ENCODE measurements at regions not wholly inside any gene's neighbourhood (a gene's known extent, or its start where the extent isn't known, plus 50 kb on each side); places are given as distances from the start of the nearest gene placed in this dataset.

GRCh38 chr18:2293109-2293839 is 278.0 kb downstream of the METTL4 start:
- no peaks in the 10 kb centered on the region for H3K36me3 Mint-ChIP-seq (ENCODE audit: insufficient read depth, unreplicated experiment)
- Histone ChIP-seq H3K4me3 (ENCODE audit: low read depth, low read length) (no peak overlapping the region), H3K36me3 (ENCODE audit: control insufficient read depth, insufficient read depth, low read length) (no peaks in the 10 kb centered on the region), H3K4me1 (no peaks in the 10 kb centered on the region), H3K27me3 (replicated peaks; ENCODE audit: control insufficient read depth, insufficient read depth, low read length) (no peaks in the 10 kb centered on the region), H3K9me3 (no peaks in the 10 kb centered on the region)
- no peak for TF ChIP-seq CTCF (IDR thresholded peaks at IDR 0.05; ENCODE audit: insufficient read depth in 1 of 2, low read depth in 1 of 2, low read length in 1 of 2, severe bottlenecking in 1 of 2, unreplicated experiment in 1 of 2)
- H3K27ac Mint-ChIP-seq (ENCODE audit: unreplicated experiment): no peak overlapping the region
- no peak overlapping the region for H3K4me3 Mint-ChIP-seq (ENCODE audit: unreplicated experiment)
- peak in 1 of 2 experiments; percentile 13 for DNase-seq
- ChIA-PET POLR2A (no interaction called here), CTCF (no interaction called here)
- peaks cover 7% of the 10 kb centered on the region for H3K9me3 Mint-ChIP-seq (ENCODE audit: unreplicated experiment)
- no TSS peak for BruUV-seq (replicated peaks)
- no peaks in the 10 kb centered on the region for H3K27me3 Mint-ChIP-seq (ENCODE audit: insufficient read depth, unreplicated experiment)
- no peaks in the 10 kb centered on the region for H3K4me1 Mint-ChIP-seq (ENCODE audit: low read depth, unreplicated experiment)
- intact Hi-C loops (cut with micrococcal nuclease; ENCODE audit: unreplicated experiment): no loop called here

DNA sequence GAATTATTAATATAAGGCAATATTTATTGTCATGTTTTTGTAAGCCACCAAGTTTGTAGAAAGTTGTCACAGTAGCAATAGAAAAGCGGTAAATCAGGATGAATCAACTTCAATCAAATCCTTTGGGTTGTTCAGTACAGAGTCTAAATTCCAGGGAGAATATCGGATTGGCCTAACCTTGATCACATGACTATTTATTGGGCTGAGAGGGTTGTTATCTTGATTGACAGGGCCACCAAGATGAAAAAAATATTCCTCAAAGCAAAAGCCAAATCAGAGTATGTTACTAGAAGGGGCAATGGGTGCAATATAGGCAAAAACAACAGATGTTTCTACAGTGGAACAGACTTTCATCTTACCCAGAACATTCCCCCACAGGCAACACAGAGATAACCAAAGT is 270.0 kb downstream of the METTL4 start:
- POLR2A ChIA-PET: no interaction called here
- intact Hi-C loops (cut with micrococcal nuclease; ENCODE audit: unreplicated experiment): loop anchor here (10.0 kb wide), 2 partner anchors 197 to 223 kb away; no protein-coding TSS in a partner anchor
- no peaks in the 10 kb centered on the region for H3K27me3 Mint-ChIP-seq (ENCODE audit: insufficient read depth, unreplicated experiment)
- Histone ChIP-seq H3K36me3 (ENCODE audit: control insufficient read depth, insufficient read depth, low read length) (no peaks in the 10 kb centered on the region), H3K27me3 (replicated peaks; ENCODE audit: control insufficient read depth, insufficient read depth, low read length) (no peaks in the 10 kb centered on the region), H3K4me1 (peaks cover 49% of the 10 kb centered on the region), H3K4me3 (ENCODE audit: low read depth, low read length) (no peak overlapping the region), H3K9me3 (no peaks in the 10 kb centered on the region; the same call in 1 of the 2 replicates)
- TF ChIP-seq CTCF (IDR thresholded peaks at IDR 0.05; ENCODE audit: insufficient read depth in 1 of 2, low read depth in 1 of 2, low read length in 1 of 2, severe bottlenecking in 1 of 2, unreplicated experiment in 1 of 2): no peak
- H3K4me1 Mint-ChIP-seq (ENCODE audit: low read depth, unreplicated experiment): peaks cover 29% of the 10 kb centered on the region
- no peak overlapping the region for H3K4me3 Mint-ChIP-seq (ENCODE audit: unreplicated experiment)
- DNase-seq: no peak
- BruUV-seq (replicated peaks): no TSS peak
- CTCF ChIA-PET: no interaction called here
- H3K27ac Mint-ChIP-seq (ENCODE audit: unreplicated experiment): peak overlapping the region; percentile 95
- peaks cover 17% of the 10 kb centered on the region for H3K9me3 Mint-ChIP-seq (ENCODE audit: unreplicated experiment)
- H3K36me3 Mint-ChIP-seq (ENCODE audit: insufficient read depth, unreplicated experiment): no peaks in the 10 kb centered on the region

DNA sequence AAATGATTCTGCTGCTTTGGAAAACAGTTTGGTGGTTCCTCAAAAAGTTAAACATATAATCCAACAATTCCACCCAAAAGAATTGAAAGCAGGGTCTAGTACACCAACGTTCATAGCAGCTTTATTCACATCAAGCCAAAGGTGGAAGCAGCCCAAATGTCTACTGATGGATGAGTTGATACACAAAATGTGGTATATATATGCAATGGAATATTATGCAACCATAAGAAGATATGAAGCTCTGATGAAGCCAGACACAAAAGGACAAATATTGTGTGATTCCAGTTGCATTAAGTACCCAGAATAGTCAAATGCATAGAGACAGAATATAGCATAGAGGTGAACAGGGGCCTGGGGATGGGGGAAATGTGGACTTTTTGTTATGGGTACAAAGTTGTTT is 269.3 kb downstream of the METTL4 start:
- Histone ChIP-seq H3K4me1 (peaks cover 49% of the 10 kb centered on the region), H3K27me3 (replicated peaks; ENCODE audit: control insufficient read depth, insufficient read depth, low read length) (no peaks in the 10 kb centered on the region), H3K9me3 (no peaks in the 10 kb centered on the region; the same call in 1 of the 2 replicates), H3K4me3 (ENCODE audit: low read depth, low read length) (no peak overlapping the region), H3K36me3 (ENCODE audit: control insufficient read depth, insufficient read depth, low read length) (no peaks in the 10 kb centered on the region)
- ChIA-PET CTCF (interaction anchor here (0.6 kb wide), 1 partner anchor 23 kb away, joined by 10 read pairs; no protein-coding TSS in a partner anchor), POLR2A (no interaction called here)
- BruUV-seq (replicated peaks): TSS peak; percentile 99
- intact Hi-C loops (cut with micrococcal nuclease; ENCODE audit: unreplicated experiment): loop anchor here (2.0 to 10.0 kb wide), 4 partner anchors 55 to 223 kb away; no protein-coding TSS in a partner anchor
- no peak for TF ChIP-seq CTCF (IDR thresholded peaks at IDR 0.05; ENCODE audit: insufficient read depth in 1 of 2, low read depth in 1 of 2, low read length in 1 of 2, severe bottlenecking in 1 of 2, unreplicated experiment in 1 of 2)
- Mint-ChIP-seq H3K27me3 (ENCODE audit: insufficient read depth, unreplicated experiment) (no peaks in the 10 kb centered on the region), H3K4me1 (ENCODE audit: low read depth, unreplicated experiment) (peaks cover 29% of the 10 kb centered on the region), H3K4me3 (ENCODE audit: unreplicated experiment) (peak overlapping the region; percentile 67), H3K27ac (ENCODE audit: unreplicated experiment) (peak overlapping the region; percentile 95), H3K36me3 (ENCODE audit: insufficient read depth, unreplicated experiment) (no peaks in the 10 kb centered on the region), H3K9me3 (ENCODE audit: unreplicated experiment) (peaks cover 17% of the 10 kb centered on the region)
- DNase-seq: no peak

All from Caco-2 (cell line).